SU-DHL-6 (cell line): ENCODE measurements at regions not wholly inside any gene's neighbourhood (a gene's known extent, or its start where the extent isn't known, plus 50 kb on each side); places are given as distances from the start of the nearest gene placed in this dataset.

Source experiments
- EZH2phosphoT487 ChIP-seq: fragments of 200-600 bp; sonication (generic), shearing (Covaris generic); conservative IDR thresholded peaks from 2 replicates; pipeline ENCODE4 v1.6.1; 2018; ENCODE audit warnings: mild to moderate bottlenecking, antibody characterized with exemption, low read length, moderate library complexity, mixed read lengths
- TF ChIP-seq, protein P1 (sequence below): fragments of 200-600 bp; sonication (generic); IDR thresholded peaks from one replicate; pipeline ENCODE4 v1.5.1; 2017; ENCODE audit warnings: antibody characterized with exemption, mild to moderate bottlenecking, low read length, moderate library complexity; ENCODE audit not compliant: insufficient read depth, poor library complexity, severe bottlenecking

- TF ChIP-seq, protein P1, sequence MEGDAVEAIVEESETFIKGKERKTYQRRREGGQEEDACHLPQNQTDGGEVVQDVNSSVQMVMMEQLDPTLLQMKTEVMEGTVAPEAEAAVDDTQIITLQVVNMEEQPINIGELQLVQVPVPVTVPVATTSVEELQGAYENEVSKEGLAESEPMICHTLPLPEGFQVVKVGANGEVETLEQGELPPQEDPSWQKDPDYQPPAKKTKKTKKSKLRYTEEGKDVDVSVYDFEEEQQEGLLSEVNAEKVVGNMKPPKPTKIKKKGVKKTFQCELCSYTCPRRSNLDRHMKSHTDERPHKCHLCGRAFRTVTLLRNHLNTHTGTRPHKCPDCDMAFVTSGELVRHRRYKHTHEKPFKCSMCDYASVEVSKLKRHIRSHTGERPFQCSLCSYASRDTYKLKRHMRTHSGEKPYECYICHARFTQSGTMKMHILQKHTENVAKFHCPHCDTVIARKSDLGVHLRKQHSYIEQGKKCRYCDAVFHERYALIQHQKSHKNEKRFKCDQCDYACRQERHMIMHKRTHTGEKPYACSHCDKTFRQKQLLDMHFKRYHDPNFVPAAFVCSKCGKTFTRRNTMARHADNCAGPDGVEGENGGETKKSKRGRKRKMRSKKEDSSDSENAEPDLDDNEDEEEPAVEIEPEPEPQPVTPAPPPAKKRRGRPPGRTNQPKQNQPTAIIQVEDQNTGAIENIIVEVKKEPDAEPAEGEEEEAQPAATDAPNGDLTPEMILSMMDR, result no peak
- no peak for TF ChIP-seq EZH2phosphoT487
These were observed 91.6 kb upstream of the LNX1 start for GRCh38 chr4:53682908-53683307.
